ENCODE measurements at regions not wholly inside any gene's neighbourhood (a gene's known extent, or its start where the extent isn't known, plus 50 kb on each side); places are given as distances from the start of the nearest gene placed in this dataset.

DNA sequence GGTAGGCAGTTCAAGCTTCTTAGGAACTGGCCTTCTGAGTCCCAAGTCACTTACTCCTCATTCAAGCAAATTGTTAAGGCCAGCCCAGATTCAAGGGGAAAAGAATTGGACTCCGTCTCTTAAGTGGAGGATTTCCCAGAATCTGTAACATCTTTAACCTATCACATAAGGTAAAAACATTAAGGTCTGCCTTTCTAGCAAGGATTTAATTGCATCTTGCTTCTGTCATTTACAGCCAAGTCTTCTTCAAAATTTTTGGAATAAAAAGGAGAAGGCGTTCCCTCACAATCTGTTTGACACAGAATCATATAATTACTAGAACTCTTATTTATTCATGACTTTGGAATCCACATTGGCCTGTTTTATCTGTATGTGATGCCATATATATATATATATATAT is 56.5 kb upstream of the ADORA2B start:
- no peak for TF ChIP-seq CTCF (IDR thresholded peaks at IDR 0.05)
- no peak for TF ChIP-seq POLR2A (IDR thresholded peaks at IDR 0.05)

Measured in stomach (tissue), 4 donors.